T-cell (primary cell): ENCODE measurements at regions not wholly inside any gene's neighbourhood (a gene's known extent, or its start where the extent isn't known, plus 50 kb on each side); places are given as distances from the start of the nearest gene placed in this dataset.

ENCODE experiments used
- ATAC-seq, 4 experiments: fragments of 200-7000 bp in 3 of 4; fragments of 150-1000 bp in 1 of 4; cut with Tn5 transposase; replicated peaks in 1 of 4; 1 replicate in 3 of 4; 2 replicates in 1 of 4; pipeline ENCODE4 v1.10.0; 2021; ENCODE audit warnings: moderate library complexity in 3 of 4, mild to moderate bottlenecking in 2 of 4, moderate number of reproducible peaks in 1 of 4
- CTCF ChIA-PET, 2 donors: fragments of 300-600 bp; sonication (Branson Sonifier 250); formaldehyde crosslinking; loops; one replicate each; lab custom pipeline; 2022; ENCODE audit warnings: antibody characterized with exemption in 2 of 2; lab: Charles Lee
- POLR2A ChIA-PET, 2 donors: fragments of 300-600 bp; sonication (Branson Sonifier 250); formaldehyde crosslinking; loops; one replicate each; lab custom pipeline; 2022; ENCODE audit warnings: antibody characterized with exemption in 2 of 2; lab: Charles Lee
- DNase-seq, 35 experiments: peaks; one replicate each; pipeline versions ENCODE4 v3.0.0 to v3.0.0-alpha.2; 2013 to 2023
- H3K27ac ChIP-seq: one replicate; pipeline ENCODE4 v1.5.1; 2013; ENCODE audit warnings: low read length
- H3K27me3 ChIP-seq, 2 experiments: replicated peaks in 1 of 2; 1 replicate in 1 of 2; 2 replicates in 1 of 2; pipeline versions ENCODE4 v1.6.1 to v1.7.0; 2013; ENCODE audit warnings: low read length in 1 of 2, mixed read lengths in 1 of 2; ENCODE audit not compliant: control insufficient read depth in 2 of 2, insufficient read depth in 2 of 2; ENCODE audit errors: extremely low read depth in 1 of 2
- H3K36me3 ChIP-seq, 2 donors: 1 replicate in 1 of 2; 2 replicates in 1 of 2; pipeline versions ENCODE4 v1.6.1 to v1.7.0; 2013; ENCODE audit warnings: low read length in 1 of 2; ENCODE audit not compliant: control insufficient read depth in 2 of 2, insufficient read depth in 1 of 2; ENCODE audit errors: extremely low read depth in 1 of 2
- H3K4me1 ChIP-seq, 2 experiments: 1 replicate in 1 of 2; 2 replicates in 1 of 2; pipeline versions ENCODE4 v1.6.1 to v1.7.0; 2013; ENCODE audit warnings: low read length in 2 of 2, mixed read lengths in 1 of 2; ENCODE audit not compliant: insufficient read depth in 2 of 2, control insufficient read depth in 1 of 2; ENCODE audit errors: extremely low read depth in 1 of 2
- H3K4me3 ChIP-seq, 2 donors: 1 replicate in 1 of 2; 2 replicates in 1 of 2; pipeline versions ENCODE4 v1.5.1 to v1.7.0; 2013; ENCODE audit warnings: mild to moderate bottlenecking in 2 of 2, low read length in 1 of 2, moderate library complexity in 1 of 2; ENCODE audit not compliant: control insufficient read depth in 1 of 2; ENCODE audit errors: extremely low read depth in 1 of 2
- H3K9me3 ChIP-seq: 2 replicates; pipeline ENCODE4 v1.7.0; 2013
- H3K27ac Mint-ChIP-seq, 2 donors: one replicate each; pipeline ENCODE4 v1.8.0; 2020 to 2021; ENCODE audit warnings: mild to moderate bottlenecking in 2 of 2, mixed read lengths in 2 of 2
- H3K27me3 Mint-ChIP-seq, 2 donors: one replicate each; pipeline ENCODE4 v1.8.0; 2021 to 2022; ENCODE audit warnings: mixed read lengths in 2 of 2
- H3K36me3 Mint-ChIP-seq: one replicate; pipeline ENCODE4 v1.8.0; 2021; ENCODE audit warnings: mixed read lengths
- H3K4me1 Mint-ChIP-seq, 3 donors: one replicate each; pipeline ENCODE4 v1.8.0; 2020 to 2022; ENCODE audit warnings: mixed read lengths in 3 of 3, mild to moderate bottlenecking in 1 of 3
- H3K4me3 Mint-ChIP-seq, 3 donors: one replicate each; pipeline ENCODE4 v1.8.0; 2020 to 2022; ENCODE audit warnings: mild to moderate bottlenecking in 3 of 3, mixed read lengths in 3 of 3, moderate library complexity in 3 of 3
- H3K9me3 Mint-ChIP-seq, 3 donors: one replicate each; pipeline ENCODE4 v1.8.0; 2020 to 2022; ENCODE audit warnings: mixed read lengths in 3 of 3
- WGBS: methylation state at CpG from one replicate; pipeline ENCODE4 v1.1.5; 2013; ENCODE audit warnings: missing lambda C conversion rate; ENCODE audit not compliant: insufficient coverage; 5-methylcytosine and 5-hydroxymethylcytosine counted together

GRCh38 chr1:218695525-218695924 lies 350.4 kb downstream of the TGFB2 start:
- Mint-ChIP-seq H3K27ac (no peak overlapping the region), H3K27me3 (no peaks in the 10 kb centered on the region), H3K36me3 (no peaks in the 10 kb centered on the region), H3K9me3 (peaks cover 0 to 8% (median 3%) of the 10 kb centered on the region in 3 donors), H3K4me1 (no peaks in the 10 kb centered on the region), H3K4me3 (no peak overlapping the region)
- Histone ChIP-seq H3K9me3 (no peaks in the 10 kb centered on the region), H3K4me1 (no peaks in the 10 kb centered on the region), H3K27ac (no peak overlapping the region), H3K27me3 (no peaks in the 10 kb centered on the region), H3K4me3 (no peak overlapping the region), H3K36me3 (no peaks in the 10 kb centered on the region)
- 100% methylated on average over 2 of the region's 4 CpGs for WGBS
- ChIA-PET POLR2A (no interaction called here), CTCF (interaction anchor here in 1 of 2 donors (1.0 kb wide), 1 partner anchor 9 kb away, joined by 3 read pairs; no protein-coding TSS in a partner anchor)
- DNase-seq (no peak), ATAC-seq (no peak)

- Histone ChIP-seq H3K4me3 (no peak overlapping the region), H3K4me1 (no peaks in the 10 kb centered on the region), H3K27ac (no peak overlapping the region), H3K9me3 (no peaks in the 10 kb centered on the region), H3K27me3 (no peaks in the 10 kb centered on the region), H3K36me3 (no peaks in the 10 kb centered on the region)
- ChIA-PET POLR2A (no interaction called here), CTCF (interaction anchor here in 1 of 2 donors (0.6 kb wide), 1 partner anchor 12 kb away, joined by 3 read pairs; no protein-coding TSS in a partner anchor)
- H3K27ac Mint-ChIP-seq = no peak overlapping the region
- H3K4me1 Mint-ChIP-seq = no peaks in the 10 kb centered on the region
- no peaks in the 10 kb centered on the region for H3K36me3 Mint-ChIP-seq
- H3K9me3 Mint-ChIP-seq = peaks cover 0 to 8% (median 3%) of the 10 kb centered on the region in 3 donors
- H3K27me3 Mint-ChIP-seq = peaks cover 0 to 3% of the 10 kb centered on the region in 2 donors
- H3K4me3 Mint-ChIP-seq = no peak overlapping the region
- ATAC-seq = no peak
- no peak for DNase-seq
Observed at GRCh38 chr1:218698141-218698540, 353.0 kb downstream of the TGFB2 start.

GRCh38 chr1:218699421-218699820 lies 354.3 kb downstream of the TGFB2 start:
- no peak for ATAC-seq
- Mint-ChIP-seq H3K9me3 (peaks cover 0 to 11% (median 3%) of the 10 kb centered on the region in 3 donors), H3K4me1 (no peaks in the 10 kb centered on the region), H3K27ac (no peak overlapping the region), H3K4me3 (no peak overlapping the region), H3K36me3 (no peaks in the 10 kb centered on the region), H3K27me3 (peaks cover 0 to 3% of the 10 kb centered on the region in 2 donors)
- CTCF ChIA-PET = no interaction called here
- no peak for DNase-seq
- Histone ChIP-seq H3K4me1 (no peaks in the 10 kb centered on the region), H3K4me3 (no peak overlapping the region), H3K9me3 (no peaks in the 10 kb centered on the region), H3K36me3 (no peaks in the 10 kb centered on the region), H3K27me3 (no peaks in the 10 kb centered on the region), H3K27ac (no peak overlapping the region)
- no CpG with 5 or more reads among the region's 3 CpGs for WGBS
- POLR2A ChIA-PET = no interaction called here

GRCh38 chr1:218699865-218700264 lies 354.7 kb downstream of the TGFB2 start:
- H3K27me3 Mint-ChIP-seq = peaks cover 0 to 3% of the 10 kb centered on the region in 2 donors
- no CpG with 5 or more reads among the region's 2 CpGs for WGBS
- H3K27ac Mint-ChIP-seq = no peak overlapping the region
- Histone ChIP-seq H3K27ac (no peak overlapping the region), H3K9me3 (no peaks in the 10 kb centered on the region), H3K27me3 (no peaks in the 10 kb centered on the region), H3K4me1 (no peaks in the 10 kb centered on the region), H3K4me3 (no peak overlapping the region), H3K36me3 (no peaks in the 10 kb centered on the region)
- H3K36me3 Mint-ChIP-seq = no peaks in the 10 kb centered on the region
- peaks cover 0 to 15% (median 3%) of the 10 kb centered on the region in 3 donors for H3K9me3 Mint-ChIP-seq
- no peak for ATAC-seq
- ChIA-PET CTCF (no interaction called here), POLR2A (no interaction called here)
- no peaks in the 10 kb centered on the region for H3K4me1 Mint-ChIP-seq
- no peak overlapping the region for H3K4me3 Mint-ChIP-seq
- no peak for DNase-seq

- WGBS = 58% methylated on average over 3 of the region's 7 CpGs
- H3K36me3 Mint-ChIP-seq = no peaks in the 10 kb centered on the region
- ATAC-seq (no peak), DNase-seq (no peak)
- no peak overlapping the region for H3K4me3 Mint-ChIP-seq
- no peaks in the 10 kb centered on the region for H3K4me1 Mint-ChIP-seq
- H3K27ac ChIP-seq = no peak overlapping the region
- H3K27ac Mint-ChIP-seq = no peak overlapping the region
- H3K36me3 ChIP-seq = no peaks in the 10 kb centered on the region
- H3K4me3 ChIP-seq = no peak overlapping the region
- CTCF ChIA-PET = no interaction called here
- H3K27me3 Mint-ChIP-seq = peaks cover 0 to 3% of the 10 kb centered on the region in 2 donors
- H3K9me3 ChIP-seq = no peaks in the 10 kb centered on the region
- H3K9me3 Mint-ChIP-seq = peaks cover 0 to 16% (median 3%) of the 10 kb centered on the region in 3 donors
- H3K4me1 ChIP-seq = no peaks in the 10 kb centered on the region
- POLR2A ChIA-PET = no interaction called here
- H3K27me3 ChIP-seq = no peaks in the 10 kb centered on the region
Observed at GRCh38 chr1:218700666-218701065, 355.5 kb downstream of the TGFB2 start.

- H3K36me3 Mint-ChIP-seq = no peaks in the 10 kb centered on the region
- H3K27me3 Mint-ChIP-seq = peaks cover 0 to 3% of the 10 kb centered on the region in 2 donors
- Histone ChIP-seq H3K9me3 (no peaks in the 10 kb centered on the region), H3K4me3 (no peak overlapping the region), H3K36me3 (no peaks in the 10 kb centered on the region), H3K27me3 (no peaks in the 10 kb centered on the region), H3K4me1 (no peaks in the 10 kb centered on the region), H3K27ac (no peak overlapping the region)
- ATAC-seq (no peak), DNase-seq (no peak)
- no peak overlapping the region for H3K27ac Mint-ChIP-seq
- ChIA-PET CTCF (no interaction called here), POLR2A (no interaction called here)
- WGBS = 56% methylated on average over 2 of the region's 3 CpGs
- no peak overlapping the region for H3K4me3 Mint-ChIP-seq
- H3K9me3 Mint-ChIP-seq = peaks cover 0 to 13% (median 0%) of the 10 kb centered on the region in 3 donors
- no peaks in the 10 kb centered on the region for H3K4me1 Mint-ChIP-seq
Observed at GRCh38 chr1:218701131-218701530, 356.0 kb downstream of the TGFB2 start.

- Mint-ChIP-seq H3K36me3 (no peaks in the 10 kb centered on the region), H3K4me1 (no peaks in the 10 kb centered on the region), H3K4me3 (no peak overlapping the region), H3K27ac (no peak overlapping the region), H3K9me3 (peaks cover 0 to 17% (median 0%) of the 10 kb centered on the region in 3 donors), H3K27me3 (peaks cover 0 to 3% of the 10 kb centered on the region in 2 donors)
- Histone ChIP-seq H3K27ac (no peak overlapping the region), H3K9me3 (no peaks in the 10 kb centered on the region), H3K4me1 (no peaks in the 10 kb centered on the region), H3K27me3 (no peaks in the 10 kb centered on the region), H3K36me3 (no peaks in the 10 kb centered on the region), H3K4me3 (no peak overlapping the region)
- DNase-seq = no peak
- no peak for ATAC-seq
- ChIA-PET POLR2A (interaction anchor here in 1 of 2 donors (0.5 kb wide), 1 partner anchor 598 kb away, joined by 5 read pairs; no protein-coding TSS in a partner anchor), CTCF (no interaction called here)
- WGBS = no CpG with 5 or more reads among the region's 1 CpG
Observed at GRCh38 chr1:218702775-218703174, 357.6 kb downstream of the TGFB2 start.
